ENCODE measurements at regions not wholly inside any gene's neighbourhood (a gene's known extent, or its start where the extent isn't known, plus 50 kb on each side); places are given as distances from the start of the nearest gene placed in this dataset.

DNA sequence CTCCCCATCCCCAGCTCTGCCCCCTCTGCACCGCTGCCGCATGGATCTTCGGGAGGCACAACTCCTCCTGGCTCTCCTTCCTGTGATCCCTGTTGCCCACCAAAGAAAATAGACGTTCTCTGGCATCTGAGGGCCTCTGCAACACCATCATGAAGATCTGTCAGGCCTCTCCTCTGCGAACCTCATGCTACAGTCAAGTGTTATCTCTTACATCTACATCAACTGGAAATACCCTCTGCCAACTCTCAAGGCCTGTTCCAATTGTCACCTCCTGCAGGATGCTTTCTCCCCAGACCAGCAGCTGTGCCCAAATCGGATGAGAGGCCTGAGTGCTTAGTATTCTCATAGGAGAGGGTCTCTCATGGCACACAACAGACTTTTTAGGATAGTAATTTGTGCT is 478.4 kb downstream of the BCL11A start:
- H2AK5ac ChIP-seq (ENCODE audit: low read depth, low read length) = no peak overlapping the region

More for the DNA sequence above, 478.4 kb downstream of the BCL11A start:
- H2AFZ ChIP-seq (ENCODE audit: low read length) = no peak overlapping the region
- ChIA-PET POLR2A (ENCODE audit: partially characterized antibody) (no interaction called here), CTCF (ENCODE audit: partially characterized antibody) (no interaction called here)
- no peak overlapping the region for H3K4me2 ChIP-seq (ENCODE audit: insufficient read depth in 1 of 2, low read depth in 2 of 2, low read length in 2 of 2)
- no peaks in the 10 kb centered on the region for H3K79me1 ChIP-seq (ENCODE audit: low read depth, low read length)
- H2BK12ac ChIP-seq (ENCODE audit: low read depth, low read length) = no peak overlapping the region
- H4K20me1 ChIP-seq (replicated peaks in 1 of 2; ENCODE audit: control insufficient read depth in 1 of 2, insufficient read depth in 2 of 2, low read length in 2 of 2) = no peaks in the 10 kb centered on the region
- H4K5ac ChIP-seq (ENCODE audit: insufficient read length, low read depth, low read length) = no peak overlapping the region
- no peak overlapping the region for H2BK20ac ChIP-seq (ENCODE audit: low read length)
- TF ChIP-seq SP1 (IDR thresholded peaks at IDR 0.05; ENCODE audit: low read depth, low read length) = no peak
- no peak overlapping the region for H3K14ac ChIP-seq (ENCODE audit: insufficient read length)
- H3K56ac ChIP-seq (replicated peaks; ENCODE audit: insufficient read length, low read depth, low read length) = no peak overlapping the region
- no peak overlapping the region for H3K27ac ChIP-seq (ENCODE audit: low read depth, low read length)
- H3K79me2 ChIP-seq (ENCODE audit: control insufficient read depth in 1 of 2, insufficient read depth in 2 of 2, low read length in 2 of 2) = no peaks in the 10 kb centered on the region
- WGBS, 2 experiments (ENCODE audit: extremely low coverage in 1 of 2, insufficient coverage in 1 of 2, insufficient read length in 1 of 2, insufficient replicate concordance in 2 of 2, low coverage in 1 of 2, low lambda C conversion rate in 2 of 2, missing lambda C conversion rate in 1 of 2) = 93% methylated on average over 6 of the region's 6 CpGs; no CpG with 5 or more reads in 1 of the 2 experiments
- no peak overlapping the region for H2BK120ac ChIP-seq (replicated peaks; ENCODE audit: low read depth, low read length)
- H3K4me1 ChIP-seq (replicated peaks in 1 of 4; ENCODE audit: control insufficient read depth in 3 of 4, insufficient read depth in 4 of 4, low read length in 3 of 4) = no peaks in the 10 kb centered on the region
- H3K23me2 ChIP-seq (ENCODE audit: low read depth, low read length) = peaks cover 4% of the 10 kb centered on the region; the same call in 1 of the 2 replicates
- no peak overlapping the region for H4K8ac ChIP-seq (ENCODE audit: extremely low read depth, insufficient read depth, low read length)
- no peak overlapping the region for H2BK15ac ChIP-seq (ENCODE audit: low read length)
- no peak overlapping the region for H3K4ac ChIP-seq (replicated peaks; ENCODE audit: insufficient read length, low read depth, low read length)
- no peaks in the 10 kb centered on the region for H3K36me3 ChIP-seq (ENCODE audit: control insufficient read depth in 2 of 4, insufficient read depth in 4 of 4, low read length in 3 of 4)
- H2BK5ac ChIP-seq (ENCODE audit: low read depth, low read length) = no peak overlapping the region
- H3K9me3 ChIP-seq (ENCODE audit: insufficient read depth in 2 of 2, low read depth in 1 of 2, low read length in 1 of 2) = no peaks in the 10 kb centered on the region
- H3K4me3 ChIP-seq (ENCODE audit: extremely low read depth in 1 of 4, insufficient read depth in 2 of 4, low read depth in 3 of 4, low read length in 4 of 4) = no peak overlapping the region
- DNase-seq (ENCODE audit: low read depth in 1 of 2, low spot score in 2 of 2) (no peak), FAIRE-seq (no peak)
- H3K18ac ChIP-seq (ENCODE audit: extremely low read depth, low read length) = no peak overlapping the region
- H3K9ac ChIP-seq (replicated peaks in 1 of 4; ENCODE audit: extremely low read depth in 1 of 4, low read depth in 3 of 4, low read length in 3 of 4) = no peak overlapping the region
- no peak overlapping the region for H3K23ac ChIP-seq (ENCODE audit: insufficient read length)
- no peak overlapping the region for H4K91ac ChIP-seq (replicated peaks; ENCODE audit: insufficient read length, low read length)
- no peaks in the 10 kb centered on the region; a peak in 1 of 7 replicates for H3K27me3 ChIP-seq (replicated peaks in 1 of 4; ENCODE audit: control insufficient read depth in 3 of 4, extremely low read depth in 1 of 4, insufficient read depth in 3 of 4, low read length in 3 of 4)
